ENCODE measurements at regions not wholly inside any gene's neighbourhood (a gene's known extent, or its start where the extent isn't known, plus 50 kb on each side); places are given as distances from the start of the nearest gene placed in this dataset.

GRCh38 chr3:104731074-104731473 is 635.6 kb upstream of the ALCAM start:
- DNase-seq = no peak

- no peak for DNase-seq
Measured at GRCh38 chr3:104734627-104735026, 632.1 kb upstream of the ALCAM start.

GRCh38 chr3:104735691-104736090 is 631.0 kb upstream of the ALCAM start:
- no peak for DNase-seq

GRCh38 chr3:104738271-104738670 is 628.4 kb upstream of the ALCAM start:
- DNase-seq = no peak

- no peak for DNase-seq
Measured at GRCh38 chr3:104740874-104741379, 625.8 kb upstream of the ALCAM start.

- no peak for DNase-seq
Measured at GRCh38 chr3:104742044-104742443, 624.7 kb upstream of the ALCAM start.

GRCh38 chr3:104745313-104745712 is 621.4 kb upstream of the ALCAM start:
- no peak for DNase-seq

GRCh38 chr3:104746056-104746455 is 620.7 kb upstream of the ALCAM start:
- no peak for DNase-seq

- DNase-seq = no peak
Measured at GRCh38 chr3:104750581-104750980, 616.1 kb upstream of the ALCAM start.

GRCh38 chr3:104755791-104756190 is 610.9 kb upstream of the ALCAM start:
- no peak for DNase-seq

GRCh38 chr3:104763007-104763406 is 603.7 kb upstream of the ALCAM start:
- DNase-seq = no peak

- no peak for DNase-seq
Measured at GRCh38 chr3:104764496-104764895, 602.2 kb upstream of the ALCAM start.

GRCh38 chr3:104768886-104769285 is 597.8 kb upstream of the ALCAM start:
- DNase-seq = no peak

- no peak for DNase-seq
Measured at GRCh38 chr3:104779324-104779723, 587.4 kb upstream of the ALCAM start.

GRCh38 chr3:104781112-104781511 is 585.6 kb upstream of the ALCAM start:
- no peak for DNase-seq

- DNase-seq = no peak
Measured at GRCh38 chr3:104785947-104786346, 580.8 kb upstream of the ALCAM start.

GRCh38 chr3:104787306-104787705 is 579.4 kb upstream of the ALCAM start:
- no peak for DNase-seq

- no peak for DNase-seq
Measured at GRCh38 chr3:104788807-104789206, 577.9 kb upstream of the ALCAM start.

- no peak for DNase-seq
Measured at GRCh38 chr3:104791331-104791730, 575.4 kb upstream of the ALCAM start.

- DNase-seq = no peak
Measured at GRCh38 chr3:104796556-104796955, 570.2 kb upstream of the ALCAM start.

GRCh38 chr3:104805042-104805441 is 561.7 kb upstream of the ALCAM start:
- DNase-seq = no peak

GRCh38 chr3:104805508-104805907 is 561.2 kb upstream of the ALCAM start:
- no peak for DNase-seq

- DNase-seq = no peak
Measured at GRCh38 chr3:104810896-104811295, 555.8 kb upstream of the ALCAM start.

GRCh38 chr3:104816008-104816407 is 550.7 kb upstream of the ALCAM start:
- DNase-seq = no peak

GRCh38 chr3:104816716-104817115 is 550.0 kb upstream of the ALCAM start:
- DNase-seq = no peak

GRCh38 chr3:104819333-104819732 is 547.4 kb upstream of the ALCAM start:
- no peak for DNase-seq
